T-helper 17 cell (primary cell): ENCODE measurements at regions not wholly inside any gene's neighbourhood (a gene's known extent, or its start where the extent isn't known, plus 50 kb on each side); places are given as distances from the start of the nearest gene placed in this dataset.

Experiments used
- ATAC-seq: fragments of 150-1000 bp; cut with Tn5 transposase; 2 replicates; pipeline ENCODE4 v1.10.0; 2021; ENCODE audit warnings: mild to moderate bottlenecking, moderate library complexity
- DNase-seq, 3 donors: peaks; one replicate each; pipeline versions ENCODE4 v3.0.0 to v3.0.0-alpha.2; 2020 to 2021
- H3K9me3 ChIP-seq: one replicate; pipeline ENCODE4 v1.7.0; 2013; ENCODE audit warnings: low read length, mild to moderate bottlenecking; ENCODE audit not compliant: control insufficient read depth, poor library complexity, severe bottlenecking
- H3K27ac Mint-ChIP-seq: one replicate; pipeline ENCODE4 v1.8.0; 2022; ENCODE audit warnings: mild to moderate bottlenecking, moderate library complexity, mixed read lengths
- H3K27me3 Mint-ChIP-seq: one replicate; pipeline ENCODE4 v1.8.0; 2022; ENCODE audit warnings: mixed read lengths
- H3K36me3 Mint-ChIP-seq: one replicate; pipeline ENCODE4 v1.8.0; 2022; ENCODE audit warnings: low read depth, mixed read lengths
- H3K4me1 Mint-ChIP-seq: one replicate; pipeline ENCODE4 v1.8.0; 2022; ENCODE audit warnings: mild to moderate bottlenecking, mixed read lengths
- H3K4me3 Mint-ChIP-seq: one replicate; pipeline ENCODE4 v1.8.0; 2022; ENCODE audit warnings: mild to moderate bottlenecking, moderate library complexity, mixed read lengths

DNA sequence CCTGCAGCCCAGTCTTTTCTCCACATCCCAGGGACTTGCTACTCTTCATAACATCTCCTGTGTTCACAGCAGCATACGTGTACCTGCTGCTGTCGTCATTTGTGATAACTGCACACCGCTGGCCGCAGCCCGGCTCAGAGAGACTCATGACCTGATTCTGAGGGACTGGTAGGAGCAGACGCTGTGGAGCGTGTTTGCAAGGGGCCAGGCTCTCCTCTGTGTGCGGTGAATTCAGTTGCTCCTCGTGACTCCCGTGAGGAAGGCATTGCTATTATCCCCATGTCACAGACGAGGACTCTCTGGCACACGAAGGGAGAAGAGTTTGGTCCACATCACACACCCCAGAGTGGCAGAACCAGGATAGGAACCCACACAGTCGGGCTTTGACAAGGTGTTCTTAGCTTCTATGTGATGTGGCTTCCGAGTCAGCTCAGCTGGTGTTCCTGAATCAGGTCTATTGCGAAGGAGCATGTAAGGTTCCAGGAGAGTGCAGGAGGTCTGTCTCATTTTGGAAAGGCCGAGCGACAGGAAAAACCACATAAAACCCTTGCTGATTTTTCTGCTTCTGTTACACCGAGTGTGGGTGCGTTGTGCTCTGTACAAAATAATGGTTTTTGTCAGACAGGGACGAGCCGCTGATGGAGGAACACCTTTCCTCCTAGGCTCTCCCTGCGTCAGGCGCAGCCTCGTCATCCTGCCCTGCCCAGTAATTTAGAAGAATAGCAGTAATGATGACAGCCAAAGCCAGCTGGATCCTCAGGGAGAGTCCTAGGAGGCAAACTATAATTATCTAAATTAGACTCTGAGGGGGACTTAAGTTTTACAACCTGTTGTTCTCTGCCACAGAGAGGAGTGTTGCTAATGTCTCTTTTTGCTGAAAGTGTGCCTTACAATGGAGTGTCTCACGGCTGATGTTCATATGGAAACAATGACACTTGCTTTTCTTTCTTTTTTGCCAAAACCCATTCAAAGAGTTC is 157.5 kb upstream of the RGMA start:
- Mint-ChIP-seq H3K36me3 (no peaks in the 10 kb centered on the region), H3K4me1 (no peaks in the 10 kb centered on the region), H3K4me3 (no peak overlapping the region), H3K27ac (no peak overlapping the region), H3K27me3 (peaks cover 47% of the 10 kb centered on the region)
- ATAC-seq (no peak), DNase-seq (no peak)
- H3K9me3 ChIP-seq, result no peaks in the 10 kb centered on the region

DNA sequence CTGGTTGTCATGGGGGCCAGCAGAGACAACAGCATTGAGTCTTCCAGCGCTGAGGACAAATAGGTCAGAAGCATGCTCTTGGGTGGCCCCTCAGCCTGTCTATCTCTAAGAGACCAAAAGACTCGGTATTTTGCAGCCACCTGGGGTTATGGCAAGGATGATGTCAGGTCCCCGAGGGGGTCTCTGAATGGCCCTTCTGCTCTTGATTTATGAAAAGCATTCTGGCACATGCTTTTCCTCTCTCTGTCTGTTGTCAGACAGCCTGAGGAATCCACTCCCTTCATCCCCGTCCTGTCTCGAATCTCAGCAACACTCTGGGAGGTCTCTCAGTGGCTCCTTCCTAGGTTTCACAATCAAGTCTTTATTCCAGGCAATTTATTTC is 156.6 kb upstream of the RGMA start:
- Mint-ChIP-seq H3K27me3 (peaks cover 47% of the 10 kb centered on the region), H3K27ac (no peak overlapping the region), H3K36me3 (no peaks in the 10 kb centered on the region), H3K4me3 (no peak overlapping the region), H3K4me1 (no peaks in the 10 kb centered on the region)
- ATAC-seq (no peak), DNase-seq (no peak)
- H3K9me3 ChIP-seq, result no peaks in the 10 kb centered on the region

GRCh38 chr15:93244696-93245660 is 156.0 kb upstream of the RGMA start:
- Mint-ChIP-seq H3K36me3 (no peaks in the 10 kb centered on the region), H3K27ac (peak overlapping the region; percentile 27), H3K4me1 (no peaks in the 10 kb centered on the region), H3K27me3 (peaks cover 51% of the 10 kb centered on the region), H3K4me3 (no peak overlapping the region)
- DNase-seq (no peak), ATAC-seq (no peak)
- H3K9me3 ChIP-seq, result no peaks in the 10 kb centered on the region

GRCh38 chr15:93243573-93243972 is 154.6 kb upstream of the RGMA start:
- Mint-ChIP-seq H3K4me1 (no peaks in the 10 kb centered on the region), H3K36me3 (no peaks in the 10 kb centered on the region), H3K27me3 (peaks cover 49% of the 10 kb centered on the region), H3K4me3 (no peak overlapping the region), H3K27ac (no peak overlapping the region)
- no peak for DNase-seq
- ATAC-seq, result no peak
- no peaks in the 10 kb centered on the region for H3K9me3 ChIP-seq

DNA sequence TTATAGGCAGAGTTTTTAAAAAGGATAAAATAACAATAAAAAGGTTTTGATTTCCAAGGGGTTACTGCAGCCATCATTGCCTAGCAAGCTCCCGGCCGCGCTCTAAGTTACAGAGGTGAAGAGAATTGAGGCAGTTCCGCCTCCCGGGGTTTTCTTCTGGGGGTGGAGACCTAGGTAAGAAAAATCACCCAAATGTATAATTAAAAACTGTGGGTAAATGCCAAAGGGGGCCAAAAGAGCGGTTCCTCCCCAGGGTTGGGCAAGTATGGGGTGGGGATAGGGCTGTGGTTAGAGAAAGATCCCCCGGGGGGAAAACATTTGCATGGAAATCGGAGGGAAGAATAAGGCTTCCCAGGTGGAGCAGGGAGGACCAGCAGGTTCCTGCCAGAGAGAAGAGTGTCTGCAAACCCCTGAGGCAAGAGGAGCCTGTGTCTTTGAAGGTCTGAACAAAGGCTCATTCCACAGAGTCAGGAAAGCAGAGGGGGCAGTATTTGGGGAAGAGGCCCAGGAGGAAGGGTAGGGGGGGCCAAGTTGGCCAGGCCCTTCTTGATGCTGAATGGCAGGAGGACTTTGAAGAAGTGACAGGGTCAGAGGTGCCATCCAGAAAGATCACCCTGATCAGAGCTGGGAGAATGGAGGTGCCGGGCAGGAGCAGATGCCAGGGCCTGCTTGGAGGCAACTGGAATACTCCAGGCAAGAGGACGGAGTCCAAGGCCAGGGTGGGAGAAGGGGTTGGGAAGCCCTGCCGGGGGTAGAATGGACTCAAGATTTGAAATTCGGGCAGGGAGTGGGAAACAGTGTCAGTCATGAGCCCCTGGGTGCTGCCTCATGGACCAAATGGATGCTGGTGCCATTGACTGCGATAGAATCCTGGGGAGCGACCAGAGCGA is 152.9 kb upstream of the RGMA start:
- no peak overlapping the region for H3K27ac Mint-ChIP-seq
- H3K27me3 Mint-ChIP-seq, result peaks cover 37% of the 10 kb centered on the region
- H3K36me3 Mint-ChIP-seq, result no peaks in the 10 kb centered on the region
- no peaks in the 10 kb centered on the region for H3K4me1 Mint-ChIP-seq
- ATAC-seq (no peak), DNase-seq (no peak)
- H3K9me3 ChIP-seq, result no peaks in the 10 kb centered on the region
- no peak overlapping the region for H3K4me3 Mint-ChIP-seq

GRCh38 chr15:93239993-93240392 is 151.0 kb upstream of the RGMA start:
- no peak for DNase-seq
- Mint-ChIP-seq H3K4me1 (peaks cover 8% of the 10 kb centered on the region), H3K4me3 (no peak overlapping the region), H3K27ac (no peak overlapping the region), H3K36me3 (no peaks in the 10 kb centered on the region), H3K27me3 (peaks cover 21% of the 10 kb centered on the region)
- H3K9me3 ChIP-seq, result no peaks in the 10 kb centered on the region
- ATAC-seq, result no peak

DNA sequence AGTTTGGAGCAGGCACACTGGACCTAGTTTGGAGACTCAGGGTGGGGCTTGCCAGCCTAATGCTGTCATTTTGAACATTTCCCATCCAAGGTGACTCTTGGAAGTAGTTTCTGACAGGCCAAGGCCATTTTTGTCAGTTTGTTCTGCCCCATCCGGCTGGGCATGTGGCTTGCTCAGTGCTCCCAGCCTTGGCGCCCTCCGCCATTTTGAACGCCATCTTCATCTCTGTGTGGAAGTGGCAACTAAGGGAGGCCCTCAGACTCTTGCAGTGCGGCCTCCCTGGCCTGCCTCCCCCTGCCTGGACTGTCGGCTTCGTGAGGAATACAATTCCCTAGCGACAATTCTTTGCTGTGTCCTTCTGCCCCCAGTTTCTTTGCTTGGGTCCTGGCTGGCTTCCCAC is 150.6 kb upstream of the RGMA start:
- ATAC-seq (no peak), DNase-seq (no peak)
- Mint-ChIP-seq H3K27me3 (peaks cover 17% of the 10 kb centered on the region), H3K27ac (no peak overlapping the region), H3K4me3 (no peak overlapping the region), H3K4me1 (peaks cover 8% of the 10 kb centered on the region), H3K36me3 (no peaks in the 10 kb centered on the region)
- no peaks in the 10 kb centered on the region for H3K9me3 ChIP-seq

DNA sequence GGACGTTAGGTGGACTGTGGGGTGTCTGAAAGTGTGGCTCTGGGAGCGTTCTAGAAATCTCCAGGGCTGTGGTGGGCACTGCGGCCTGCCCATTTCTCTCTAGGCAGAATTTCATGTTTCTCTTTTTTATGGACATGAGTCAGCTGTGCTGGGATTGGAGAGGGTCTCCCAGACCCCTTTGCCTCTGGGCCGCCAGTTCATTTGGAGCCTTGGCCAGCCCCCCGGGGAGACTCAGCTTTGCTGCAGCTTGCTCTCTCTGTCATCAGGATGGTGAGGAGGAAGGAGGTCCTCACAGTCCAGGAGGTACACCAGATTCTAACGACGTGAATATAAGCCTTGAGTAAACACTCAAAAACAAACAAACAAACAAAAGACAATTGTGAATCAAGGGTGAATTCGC is 149.6 kb upstream of the RGMA start:
- no peak for DNase-seq
- H3K27ac Mint-ChIP-seq, result no peak overlapping the region
- H3K27me3 Mint-ChIP-seq, result peaks cover 16% of the 10 kb centered on the region
- H3K4me3 Mint-ChIP-seq, result no peak overlapping the region
- no peaks in the 10 kb centered on the region for H3K36me3 Mint-ChIP-seq
- no peaks in the 10 kb centered on the region for H3K9me3 ChIP-seq
- no peak for ATAC-seq
- H3K4me1 Mint-ChIP-seq, result peaks cover 8% of the 10 kb centered on the region

DNA sequence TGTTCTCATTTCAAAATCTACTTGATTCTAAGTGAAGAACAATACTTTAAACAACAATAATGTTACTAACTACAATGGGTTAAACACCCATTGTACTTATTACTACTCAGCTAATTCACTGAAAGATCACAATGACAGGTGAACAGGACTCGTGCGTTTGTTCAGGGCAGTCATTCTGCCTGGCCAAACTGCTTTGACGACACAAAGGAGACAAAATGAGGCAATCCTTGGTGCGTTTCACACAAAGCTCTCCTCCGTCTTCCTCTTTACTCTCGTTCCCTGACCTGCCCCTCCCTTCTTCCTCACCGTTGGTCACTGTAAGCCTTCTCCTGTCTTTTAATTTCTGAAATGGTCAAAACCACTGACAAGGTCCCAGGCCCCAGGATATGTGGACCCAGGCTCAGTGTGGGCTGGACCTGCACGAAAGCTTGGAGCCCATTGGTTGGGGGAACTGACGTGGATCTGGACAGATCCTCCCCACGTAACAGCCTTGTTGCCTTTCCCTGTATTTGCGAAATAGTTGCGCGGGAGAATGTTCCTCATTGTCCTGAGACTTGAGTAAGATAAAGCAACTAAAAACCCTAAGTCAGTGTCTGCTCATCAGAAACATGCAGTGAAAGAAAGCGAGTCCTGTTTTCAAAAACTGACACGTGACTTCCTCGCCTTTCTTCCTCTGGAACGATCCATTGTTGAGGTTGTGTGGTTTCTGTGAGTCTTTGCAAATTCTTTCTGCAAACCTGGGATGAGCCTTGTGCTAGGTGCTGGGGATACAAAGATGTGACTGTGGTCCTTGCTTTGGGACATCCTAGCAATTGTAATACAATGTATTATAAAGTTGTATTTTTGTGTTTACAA is 147.1 kb upstream of the RGMA start:
- Mint-ChIP-seq H3K27ac (no peak overlapping the region), H3K36me3 (no peaks in the 10 kb centered on the region), H3K4me1 (peaks cover 8% of the 10 kb centered on the region), H3K27me3 (peaks cover 29% of the 10 kb centered on the region), H3K4me3 (peak overlapping the region; percentile 63)
- DNase-seq (no peak), ATAC-seq (peak; percentile 35)
- no peaks in the 10 kb centered on the region for H3K9me3 ChIP-seq

DNA sequence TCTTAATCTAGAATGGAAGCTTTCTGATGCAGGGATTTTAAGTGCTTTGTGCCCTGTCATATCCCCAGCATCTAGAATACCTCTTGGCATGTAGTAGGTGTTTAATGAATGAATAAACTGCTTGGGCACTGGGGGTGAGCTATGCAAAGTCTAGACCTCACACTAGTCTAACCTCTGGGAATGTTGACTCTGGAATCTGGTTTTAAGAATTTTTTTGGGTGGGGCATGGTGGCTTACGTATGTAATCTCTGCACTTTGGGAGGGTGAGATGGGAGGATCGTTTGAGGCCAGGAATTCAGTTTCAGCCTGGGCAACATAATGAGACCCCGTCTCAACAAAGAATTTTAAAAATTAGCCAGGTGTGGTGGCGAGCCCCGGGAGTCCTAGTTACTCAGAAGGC is 146.3 kb upstream of the RGMA start:
- no peak overlapping the region for H3K4me3 Mint-ChIP-seq
- no peaks in the 10 kb centered on the region for H3K9me3 ChIP-seq
- peaks cover 8% of the 10 kb centered on the region for H3K4me1 Mint-ChIP-seq
- peaks cover 37% of the 10 kb centered on the region for H3K27me3 Mint-ChIP-seq
- no peaks in the 10 kb centered on the region for H3K36me3 Mint-ChIP-seq
- no peak for ATAC-seq
- H3K27ac Mint-ChIP-seq, result no peak overlapping the region
- DNase-seq, result no peak

DNA sequence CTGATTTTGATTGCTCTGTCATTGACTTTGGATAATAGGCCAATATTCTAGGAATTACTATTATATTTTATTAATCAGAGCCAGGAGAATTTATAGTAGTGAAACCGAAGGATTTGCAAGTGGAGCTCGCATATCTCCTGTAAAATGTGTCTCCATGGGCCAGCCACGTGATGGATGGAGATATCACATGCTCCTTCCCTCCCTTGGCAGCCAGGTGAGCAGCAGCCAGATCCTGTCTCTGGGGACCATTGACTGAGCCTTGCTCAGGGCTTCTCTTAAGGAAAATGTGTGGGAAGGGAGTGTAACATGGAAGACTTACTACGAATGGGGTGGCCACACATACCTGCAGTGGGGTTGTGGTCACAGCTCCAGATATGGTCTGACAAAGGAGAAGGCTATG is 144.7 kb upstream of the RGMA start:
- H3K4me1 Mint-ChIP-seq, result peaks cover 8% of the 10 kb centered on the region
- H3K4me3 Mint-ChIP-seq, result no peak overlapping the region
- no peak overlapping the region for H3K27ac Mint-ChIP-seq
- no peak for DNase-seq
- peaks cover 31% of the 10 kb centered on the region for H3K27me3 Mint-ChIP-seq
- no peak for ATAC-seq
- no peaks in the 10 kb centered on the region for H3K36me3 Mint-ChIP-seq
- H3K9me3 ChIP-seq, result no peaks in the 10 kb centered on the region

DNA sequence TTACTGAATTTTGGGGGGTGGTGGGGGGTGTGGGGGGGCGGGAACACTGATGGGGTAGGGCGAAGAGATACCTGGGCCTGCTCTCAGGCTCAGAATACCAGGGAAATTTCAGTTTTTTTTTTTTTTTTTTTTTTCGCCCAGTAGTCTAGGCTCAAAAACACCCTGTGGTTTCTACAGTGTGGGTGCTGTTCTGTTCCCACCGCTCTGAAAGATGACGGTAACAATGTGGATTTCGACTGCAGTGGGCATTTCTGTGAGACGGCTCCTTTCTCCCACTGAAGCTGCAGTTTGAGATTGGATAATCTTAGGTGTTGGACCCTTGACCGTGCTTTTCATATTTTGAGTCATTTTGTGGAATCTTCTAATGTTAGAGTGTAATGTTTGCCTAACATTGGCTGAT is 143.8 kb upstream of the RGMA start:
- Mint-ChIP-seq H3K36me3 (no peaks in the 10 kb centered on the region), H3K27ac (no peak overlapping the region), H3K4me1 (peaks cover 8% of the 10 kb centered on the region), H3K4me3 (no peak overlapping the region), H3K27me3 (peaks cover 31% of the 10 kb centered on the region)
- no peak for DNase-seq
- H3K9me3 ChIP-seq, result no peaks in the 10 kb centered on the region
- ATAC-seq, result no peak
